HL-60 (cell line): ENCODE measurements at regions not wholly inside any gene's neighbourhood (a gene's known extent, or its start where the extent isn't known, plus 50 kb on each side); places are given as distances from the start of the nearest gene placed in this dataset.

Experiments
- DNase-seq, 2 experiments: peaks; one replicate each; pipeline ENCODE4 v3.0.0-alpha.2; 2010 to 2020; ENCODE audit warnings: low read depth in 1 of 2, low spot score in 1 of 2
- H3K27ac ChIP-seq: fragments of 250-450 bp; sonication (Bioruptor Pico); replicated peaks from 2 replicates; pipeline ENCODE4 v1.5.1; 2020; ENCODE audit warnings: mild to moderate bottlenecking, moderate library complexity
- H3K27me3 ChIP-seq: fragments of 250-450 bp; sonication (Bioruptor Pico); 2 replicates; pipeline ENCODE4 v1.5.1; 2021; ENCODE audit warnings: mild to moderate bottlenecking, moderate library complexity; ENCODE audit not compliant: insufficient read depth, poor library complexity, severe bottlenecking
- H3K4me3 ChIP-seq: replicated peaks from 2 replicates; pipeline ENCODE4 v1.5.1; 2011; ENCODE audit warnings: mild to moderate bottlenecking, control low read depth, low read length; ENCODE audit not compliant: insufficient read depth
- GABPA ChIP-seq: IDR thresholded peaks from 2 replicates; pipeline ENCODE4 v1.6.1; 2012; ENCODE audit warnings: low read depth
- POLR2AphosphoS5 ChIP-seq: IDR thresholded peaks from 2 replicates; pipeline ENCODE4 v1.6.1; 2012; ENCODE audit warnings: low read depth
- SPI1 ChIP-seq: IDR thresholded peaks from 2 replicates; pipeline ENCODE4 v1.6.1; 2012; ENCODE audit warnings: low read depth, mild to moderate bottlenecking, borderline replicate concordance
- TF ChIP-seq, protein P1 (sequence below): IDR thresholded peaks from one replicate; pipeline ENCODE4 v1.5.1; 2011; ENCODE audit warnings: low read length, control low read depth, inconsistent platforms; ENCODE audit not compliant: insufficient read depth
- TF ChIP-seq, protein P2 (sequence below): IDR thresholded peaks from 2 replicates; pipeline ENCODE4 v1.6.1; 2012; ENCODE audit warnings: low read depth; ENCODE audit not compliant: insufficient replicate concordance

DNA sequence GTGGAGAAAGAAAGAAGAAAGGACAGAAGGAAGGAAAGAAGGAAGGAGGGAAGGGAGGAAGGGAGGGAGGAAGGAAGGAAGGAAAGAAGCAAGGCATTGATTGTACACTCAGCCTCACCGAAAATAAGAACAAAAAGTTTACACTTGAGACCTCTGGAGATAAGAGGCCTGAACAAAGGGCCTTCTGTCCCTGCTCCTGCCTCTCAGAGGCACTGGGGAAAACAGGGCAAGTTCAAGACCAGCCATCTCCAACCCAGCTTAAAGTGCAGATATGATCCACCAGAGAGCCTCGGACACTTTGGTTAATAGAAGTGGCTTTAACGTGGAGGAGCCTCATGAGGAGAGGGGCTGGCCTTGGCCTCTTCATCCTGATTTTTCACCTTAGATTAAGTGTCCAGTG, 582.9 kb upstream of the PPP2R3A start:
- no peak for DNase-seq
- Histone ChIP-seq H3K27ac (no peak overlapping the region), H3K4me3 (no peak overlapping the region), H3K27me3 (no peaks in the 10 kb centered on the region)
- TF ChIP-seq, protein P1, sequence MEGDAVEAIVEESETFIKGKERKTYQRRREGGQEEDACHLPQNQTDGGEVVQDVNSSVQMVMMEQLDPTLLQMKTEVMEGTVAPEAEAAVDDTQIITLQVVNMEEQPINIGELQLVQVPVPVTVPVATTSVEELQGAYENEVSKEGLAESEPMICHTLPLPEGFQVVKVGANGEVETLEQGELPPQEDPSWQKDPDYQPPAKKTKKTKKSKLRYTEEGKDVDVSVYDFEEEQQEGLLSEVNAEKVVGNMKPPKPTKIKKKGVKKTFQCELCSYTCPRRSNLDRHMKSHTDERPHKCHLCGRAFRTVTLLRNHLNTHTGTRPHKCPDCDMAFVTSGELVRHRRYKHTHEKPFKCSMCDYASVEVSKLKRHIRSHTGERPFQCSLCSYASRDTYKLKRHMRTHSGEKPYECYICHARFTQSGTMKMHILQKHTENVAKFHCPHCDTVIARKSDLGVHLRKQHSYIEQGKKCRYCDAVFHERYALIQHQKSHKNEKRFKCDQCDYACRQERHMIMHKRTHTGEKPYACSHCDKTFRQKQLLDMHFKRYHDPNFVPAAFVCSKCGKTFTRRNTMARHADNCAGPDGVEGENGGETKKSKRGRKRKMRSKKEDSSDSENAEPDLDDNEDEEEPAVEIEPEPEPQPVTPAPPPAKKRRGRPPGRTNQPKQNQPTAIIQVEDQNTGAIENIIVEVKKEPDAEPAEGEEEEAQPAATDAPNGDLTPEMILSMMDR = no peak
- TF ChIP-seq POLR2AphosphoS5 (no peak), GABPA (no peak), SPI1 (no peak)
- TF ChIP-seq, protein P2, sequence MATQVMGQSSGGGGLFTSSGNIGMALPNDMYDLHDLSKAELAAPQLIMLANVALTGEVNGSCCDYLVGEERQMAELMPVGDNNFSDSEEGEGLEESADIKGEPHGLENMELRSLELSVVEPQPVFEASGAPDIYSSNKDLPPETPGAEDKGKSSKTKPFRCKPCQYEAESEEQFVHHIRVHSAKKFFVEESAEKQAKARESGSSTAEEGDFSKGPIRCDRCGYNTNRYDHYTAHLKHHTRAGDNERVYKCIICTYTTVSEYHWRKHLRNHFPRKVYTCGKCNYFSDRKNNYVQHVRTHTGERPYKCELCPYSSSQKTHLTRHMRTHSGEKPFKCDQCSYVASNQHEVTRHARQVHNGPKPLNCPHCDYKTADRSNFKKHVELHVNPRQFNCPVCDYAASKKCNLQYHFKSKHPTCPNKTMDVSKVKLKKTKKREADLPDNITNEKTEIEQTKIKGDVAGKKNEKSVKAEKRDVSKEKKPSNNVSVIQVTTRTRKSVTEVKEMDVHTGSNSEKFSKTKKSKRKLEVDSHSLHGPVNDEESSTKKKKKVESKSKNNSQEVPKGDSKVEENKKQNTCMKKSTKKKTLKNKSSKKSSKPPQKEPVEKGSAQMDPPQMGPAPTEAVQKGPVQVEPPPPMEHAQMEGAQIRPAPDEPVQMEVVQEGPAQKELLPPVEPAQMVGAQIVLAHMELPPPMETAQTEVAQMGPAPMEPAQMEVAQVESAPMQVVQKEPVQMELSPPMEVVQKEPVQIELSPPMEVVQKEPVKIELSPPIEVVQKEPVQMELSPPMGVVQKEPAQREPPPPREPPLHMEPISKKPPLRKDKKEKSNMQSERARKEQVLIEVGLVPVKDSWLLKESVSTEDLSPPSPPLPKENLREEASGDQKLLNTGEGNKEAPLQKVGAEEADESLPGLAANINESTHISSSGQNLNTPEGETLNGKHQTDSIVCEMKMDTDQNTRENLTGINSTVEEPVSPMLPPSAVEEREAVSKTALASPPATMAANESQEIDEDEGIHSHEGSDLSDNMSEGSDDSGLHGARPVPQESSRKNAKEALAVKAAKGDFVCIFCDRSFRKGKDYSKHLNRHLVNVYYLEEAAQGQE = no peak

DNA sequence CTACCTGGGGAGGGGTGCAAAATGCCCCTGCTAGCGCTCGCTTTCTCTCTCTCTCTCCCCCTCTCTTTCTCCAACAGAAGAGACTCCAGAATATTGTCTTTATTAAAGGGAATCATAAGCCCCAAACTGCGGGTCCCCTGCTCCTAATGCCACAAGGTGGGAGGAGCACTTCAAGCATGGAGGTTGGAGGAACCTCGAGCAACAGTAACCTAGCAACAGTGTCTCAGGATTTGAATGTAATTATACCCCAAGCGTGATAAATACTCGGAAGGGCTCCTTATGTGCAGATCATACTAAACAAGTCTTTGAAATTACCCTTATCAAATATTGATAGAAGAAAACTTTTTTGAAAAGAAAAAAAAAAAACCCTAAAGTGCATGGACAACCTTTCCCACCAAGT, 582.2 kb upstream of the PPP2R3A start:
- TF ChIP-seq SPI1 (no peak), POLR2AphosphoS5 (no peak), GABPA (no peak)
- TF ChIP-seq, protein P1 = no peak
- TF ChIP-seq, protein P2 = no peak
- no peak for DNase-seq
- H3K4me3 ChIP-seq = no peak overlapping the region

DNA sequence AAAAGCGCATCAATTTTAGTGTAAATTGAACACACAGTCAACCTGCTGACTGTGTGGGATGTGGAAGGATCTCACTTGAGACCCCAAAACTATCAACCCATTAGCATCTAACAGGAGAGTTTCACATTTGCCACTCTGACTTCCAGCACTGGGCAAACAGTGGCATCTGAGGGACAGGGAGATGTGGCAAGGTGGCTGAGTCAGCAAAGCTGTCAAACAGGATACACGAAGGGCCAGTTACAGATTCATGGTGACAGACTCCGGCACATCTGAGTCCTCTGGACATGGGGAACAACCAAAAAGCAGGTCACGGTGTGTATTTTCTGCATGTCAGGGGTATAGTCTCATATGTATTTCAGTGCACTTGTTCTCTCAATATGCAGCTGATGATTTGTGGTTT, 573.4 kb upstream of the PPP2R3A start:
- DNase-seq = no peak

More for the DNA sequence above, 582.2 kb upstream of the PPP2R3A start:
- Histone ChIP-seq H3K27me3 (no peaks in the 10 kb centered on the region), H3K27ac (no peak overlapping the region)

More for the DNA sequence above, 573.4 kb upstream of the PPP2R3A start:
- Histone ChIP-seq H3K27ac (no peak overlapping the region), H3K4me3 (no peak overlapping the region), H3K27me3 (no peaks in the 10 kb centered on the region)
- TF ChIP-seq, protein P2 = no peak
- no peak for TF ChIP-seq POLR2AphosphoS5
- TF ChIP-seq SPI1 = no peak
- TF ChIP-seq, protein P1 = no peak
- TF ChIP-seq GABPA = no peak
